ENCODE measurements at regions not wholly inside any gene's neighbourhood (a gene's known extent, or its start where the extent isn't known, plus 50 kb on each side); places are given as distances from the start of the nearest gene placed in this dataset.

- no peak overlapping the region for H3K4me3 ChIP-seq (replicated peaks; ENCODE audit: low read depth, low read length)
- DNase-seq (ENCODE audit: low read depth), result no peak
- no peak for TF ChIP-seq CTCF (IDR thresholded peaks at IDR 0.05; ENCODE audit: low read length, missing control alignments)
Measured at GRCh38 chr1:217004776-217005436, 281.7 kb upstream of the ESRRG start.

- no peak for DNase-seq (ENCODE audit: low read depth)
- H3K4me3 ChIP-seq (replicated peaks; ENCODE audit: low read depth, low read length), result no peak overlapping the region
- no peak for TF ChIP-seq CTCF (IDR thresholded peaks at IDR 0.05; ENCODE audit: low read length, missing control alignments)
Measured at GRCh38 chr1:217003355-217003754, 280.1 kb upstream of the ESRRG start.

- no peak overlapping the region for H3K4me3 ChIP-seq (replicated peaks; ENCODE audit: low read depth, low read length)
- TF ChIP-seq CTCF (IDR thresholded peaks at IDR 0.05; ENCODE audit: low read length, missing control alignments), result no peak
Measured at GRCh38 chr1:216997831-216998230, 274.6 kb upstream of the ESRRG start.

GRCh38 chr1:216997069-216997468 is 273.8 kb upstream of the ESRRG start:
- DNase-seq (ENCODE audit: low read depth), result no peak
- no peak overlapping the region for H3K4me3 ChIP-seq (replicated peaks; ENCODE audit: low read depth, low read length)
- TF ChIP-seq CTCF (IDR thresholded peaks at IDR 0.05; ENCODE audit: low read length, missing control alignments), result no peak

More at GRCh38 chr1:216997831-216998230, 274.6 kb upstream of the ESRRG start:
- DNase-seq (ENCODE audit: low read depth), result no peak

GRCh38 chr1:216984536-216984935 is 261.3 kb upstream of the ESRRG start:
- H3K4me3 ChIP-seq (replicated peaks; ENCODE audit: low read depth, low read length), result no peak overlapping the region
- DNase-seq (ENCODE audit: low read depth), result no peak
- no peak for TF ChIP-seq CTCF (IDR thresholded peaks at IDR 0.05; ENCODE audit: low read length, missing control alignments)

GRCh38 chr1:216983823-216984222 is 260.6 kb upstream of the ESRRG start:
- no peak overlapping the region for H3K4me3 ChIP-seq (replicated peaks; ENCODE audit: low read depth, low read length)
- no peak for DNase-seq (ENCODE audit: low read depth)
- TF ChIP-seq CTCF (IDR thresholded peaks at IDR 0.05; ENCODE audit: low read length, missing control alignments), result no peak

- no peak for DNase-seq (ENCODE audit: low read depth)
- TF ChIP-seq CTCF (IDR thresholded peaks at IDR 0.05; ENCODE audit: low read length, missing control alignments), result no peak
- H3K4me3 ChIP-seq (replicated peaks; ENCODE audit: low read depth, low read length), result no peak overlapping the region
Measured at GRCh38 chr1:216961516-216961915, 238.3 kb upstream of the ESRRG start.

All from fibroblast of pulmonary artery (primary cell).